ENCODE measurements at regions not wholly inside any gene's neighbourhood (a gene's known extent, or its start where the extent isn't known, plus 50 kb on each side); places are given as distances from the start of the nearest gene placed in this dataset.

DNA sequence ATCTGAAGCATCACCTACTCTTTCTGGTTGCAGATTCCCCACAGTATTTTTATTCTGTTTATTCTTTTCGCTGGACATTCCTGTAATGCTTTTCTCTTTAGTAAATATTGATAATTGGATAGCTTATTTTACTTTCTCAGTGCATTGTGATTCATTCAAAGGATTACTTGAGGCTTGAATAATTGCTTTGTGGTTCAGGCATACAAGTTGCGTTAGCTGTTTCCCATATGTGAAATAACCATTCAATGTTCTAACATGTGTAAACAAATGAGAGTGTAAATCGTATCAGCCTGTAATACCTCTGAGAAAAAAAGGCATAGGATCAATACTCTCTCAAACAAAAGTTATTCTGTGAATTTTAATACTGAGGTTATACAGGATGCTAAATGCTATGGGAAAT is 1004.2 kb upstream of the SEL1L start:
- no peak overlapping the region for H3K27ac ChIP-seq (ENCODE audit: low read depth, low read length)
- H3K9ac ChIP-seq (ENCODE audit: low read length in 5 of 5), result no peak overlapping the region
- no peaks in the 10 kb centered on the region for H3K36me3 ChIP-seq (ENCODE audit: control insufficient read depth in 5 of 5, insufficient read depth in 5 of 5, low read length in 5 of 5)
- no peak overlapping the region for H3K4me3 ChIP-seq (ENCODE audit: low read depth in 1 of 5, low read length in 5 of 5)
- no peaks in the 10 kb centered on the region for H3K27me3 ChIP-seq (ENCODE audit: control insufficient read depth in 5 of 5, insufficient read depth in 4 of 5, low read length in 5 of 5)
- H3K9me3 ChIP-seq (ENCODE audit: control insufficient read depth in 5 of 5, low read length in 5 of 5), result no peaks in the 10 kb centered on the region
- no peaks in the 10 kb centered on the region for H3K4me1 ChIP-seq (ENCODE audit: control insufficient read depth in 5 of 5, insufficient read depth in 5 of 5, low read length in 5 of 5)

- no peak overlapping the region for H3K27ac ChIP-seq (ENCODE audit: low read depth, low read length)
- H3K9me3 ChIP-seq (ENCODE audit: control insufficient read depth in 5 of 5, low read length in 5 of 5), result no peaks in the 10 kb centered on the region
- H3K4me3 ChIP-seq (ENCODE audit: low read depth in 1 of 5, low read length in 5 of 5), result no peak overlapping the region
- H3K27me3 ChIP-seq (ENCODE audit: control insufficient read depth in 5 of 5, insufficient read depth in 4 of 5, low read length in 5 of 5), result no peaks in the 10 kb centered on the region
- no peaks in the 10 kb centered on the region for H3K4me1 ChIP-seq (ENCODE audit: control insufficient read depth in 5 of 5, insufficient read depth in 5 of 5, low read length in 5 of 5)
- H3K36me3 ChIP-seq (ENCODE audit: control insufficient read depth in 5 of 5, insufficient read depth in 5 of 5, low read length in 5 of 5), result no peaks in the 10 kb centered on the region
- H3K9ac ChIP-seq (ENCODE audit: low read length in 5 of 5), result no peak overlapping the region
These were observed 1012.7 kb upstream of the SEL1L start for GRCh38 chr14:82546401-82546800.

- H3K27me3 ChIP-seq (ENCODE audit: control insufficient read depth in 5 of 5, insufficient read depth in 4 of 5, low read length in 5 of 5), result no peaks in the 10 kb centered on the region
- H3K9ac ChIP-seq (ENCODE audit: low read length in 5 of 5), result no peak overlapping the region
- H3K27ac ChIP-seq (ENCODE audit: low read depth, low read length), result no peak overlapping the region
- H3K9me3 ChIP-seq (ENCODE audit: control insufficient read depth in 5 of 5, low read length in 5 of 5), result no peaks in the 10 kb centered on the region
- H3K4me3 ChIP-seq (ENCODE audit: low read depth in 1 of 5, low read length in 5 of 5), result no peak overlapping the region
- no peaks in the 10 kb centered on the region for H3K4me1 ChIP-seq (ENCODE audit: control insufficient read depth in 5 of 5, insufficient read depth in 5 of 5, low read length in 5 of 5)
- H3K36me3 ChIP-seq (ENCODE audit: control insufficient read depth in 5 of 5, insufficient read depth in 5 of 5, low read length in 5 of 5), result no peaks in the 10 kb centered on the region
These were observed 1015.8 kb upstream of the SEL1L start for GRCh38 chr14:82549306-82549990.

GRCh38 chr14:82562881-82563280 is 1029.2 kb upstream of the SEL1L start:
- no peaks in the 10 kb centered on the region for H3K27me3 ChIP-seq (ENCODE audit: control insufficient read depth in 5 of 5, insufficient read depth in 4 of 5, low read length in 5 of 5)
- H3K36me3 ChIP-seq (ENCODE audit: control insufficient read depth in 5 of 5, insufficient read depth in 5 of 5, low read length in 5 of 5), result no peaks in the 10 kb centered on the region
- H3K4me3 ChIP-seq (ENCODE audit: low read depth in 1 of 5, low read length in 5 of 5), result no peak overlapping the region
- H3K9me3 ChIP-seq (ENCODE audit: control insufficient read depth in 5 of 5, low read length in 5 of 5), result no peaks in the 10 kb centered on the region
- H3K9ac ChIP-seq (ENCODE audit: low read length in 5 of 5), result no peak overlapping the region
- no peak overlapping the region for H3K27ac ChIP-seq (ENCODE audit: low read depth, low read length)
- peaks cover 0 to 4% (median 3%) of the 10 kb centered on the region in 5 donors for H3K4me1 ChIP-seq (ENCODE audit: control insufficient read depth in 5 of 5, insufficient read depth in 5 of 5, low read length in 5 of 5)

GRCh38 chr14:82565825-82566224 is 1032.2 kb upstream of the SEL1L start:
- no peaks in the 10 kb centered on the region for H3K36me3 ChIP-seq (ENCODE audit: control insufficient read depth in 5 of 5, insufficient read depth in 5 of 5, low read length in 5 of 5)
- no peaks in the 10 kb centered on the region for H3K27me3 ChIP-seq (ENCODE audit: control insufficient read depth in 5 of 5, insufficient read depth in 4 of 5, low read length in 5 of 5)
- H3K4me3 ChIP-seq (ENCODE audit: low read depth in 1 of 5, low read length in 5 of 5), result no peak overlapping the region
- no peak overlapping the region for H3K9ac ChIP-seq (ENCODE audit: low read length in 5 of 5)
- no peak overlapping the region for H3K27ac ChIP-seq (ENCODE audit: low read depth, low read length)
- peaks cover 0 to 5% (median 3%) of the 10 kb centered on the region in 5 donors for H3K4me1 ChIP-seq (ENCODE audit: control insufficient read depth in 5 of 5, insufficient read depth in 5 of 5, low read length in 5 of 5)
- H3K9me3 ChIP-seq (ENCODE audit: control insufficient read depth in 5 of 5, low read length in 5 of 5), result no peaks in the 10 kb centered on the region

GRCh38 chr14:82587226-82587625 is 1053.6 kb upstream of the SEL1L start:
- Histone ChIP-seq H3K36me3 (ENCODE audit: control insufficient read depth in 5 of 5, insufficient read depth in 5 of 5, low read length in 5 of 5) (no peaks in the 10 kb centered on the region), H3K27me3 (ENCODE audit: control insufficient read depth in 5 of 5, insufficient read depth in 4 of 5, low read length in 5 of 5) (no peaks in the 10 kb centered on the region), H3K9ac (ENCODE audit: low read length in 5 of 5) (no peak overlapping the region), H3K9me3 (ENCODE audit: control insufficient read depth in 5 of 5, low read length in 5 of 5) (no peaks in the 10 kb centered on the region), H3K4me3 (ENCODE audit: low read depth in 1 of 5, low read length in 5 of 5) (no peak overlapping the region), H3K4me1 (ENCODE audit: control insufficient read depth in 5 of 5, insufficient read depth in 5 of 5, low read length in 5 of 5) (peaks cover 0 to 2% (median 0%) of the 10 kb centered on the region in 5 donors), H3K27ac (ENCODE audit: low read depth, low read length) (no peak overlapping the region)

DNA sequence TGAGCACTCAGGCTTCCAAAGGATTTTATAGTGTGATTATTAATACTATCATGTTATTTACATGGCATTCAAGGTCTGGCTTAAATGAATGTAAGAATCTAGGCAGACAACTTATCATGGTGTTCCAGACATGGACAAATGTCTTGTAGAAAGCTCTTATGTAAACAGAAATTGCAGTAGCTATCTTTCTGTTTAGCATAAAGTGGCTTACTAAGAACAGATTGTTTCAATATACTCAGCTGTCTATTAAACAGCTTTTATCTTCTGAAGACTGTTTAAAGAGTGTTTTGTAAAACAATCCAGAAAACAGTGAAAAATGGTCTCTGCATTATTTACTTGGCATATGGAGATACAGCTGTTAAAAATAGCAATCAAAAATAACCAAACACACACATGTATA is 1061.8 kb upstream of the SEL1L start:
- H3K9me3 ChIP-seq (ENCODE audit: control insufficient read depth in 5 of 5, low read length in 5 of 5), result peaks cover 0 to 4% (median 0%) of the 10 kb centered on the region in 5 donors
- no peak overlapping the region for H3K9ac ChIP-seq (ENCODE audit: low read length in 5 of 5)
- peaks cover 0 to 12% (median 0%) of the 10 kb centered on the region in 5 donors for H3K4me1 ChIP-seq (ENCODE audit: control insufficient read depth in 5 of 5, insufficient read depth in 5 of 5, low read length in 5 of 5)
- no peak overlapping the region for H3K27ac ChIP-seq (ENCODE audit: low read depth, low read length)
- no peaks in the 10 kb centered on the region for H3K27me3 ChIP-seq (ENCODE audit: control insufficient read depth in 5 of 5, insufficient read depth in 4 of 5, low read length in 5 of 5)
- no peak overlapping the region for H3K4me3 ChIP-seq (ENCODE audit: low read depth in 1 of 5, low read length in 5 of 5)
- H3K36me3 ChIP-seq (ENCODE audit: control insufficient read depth in 5 of 5, insufficient read depth in 5 of 5, low read length in 5 of 5), result no peaks in the 10 kb centered on the region

- Histone ChIP-seq H3K36me3 (ENCODE audit: control insufficient read depth in 5 of 5, insufficient read depth in 5 of 5, low read length in 5 of 5) (no peaks in the 10 kb centered on the region), H3K9me3 (ENCODE audit: control insufficient read depth in 5 of 5, low read length in 5 of 5) (peaks cover 0 to 4% (median 0%) of the 10 kb centered on the region in 5 donors), H3K27me3 (ENCODE audit: control insufficient read depth in 5 of 5, insufficient read depth in 4 of 5, low read length in 5 of 5) (no peaks in the 10 kb centered on the region), H3K27ac (ENCODE audit: low read depth, low read length) (no peak overlapping the region), H3K4me1 (ENCODE audit: control insufficient read depth in 5 of 5, insufficient read depth in 5 of 5, low read length in 5 of 5) (no peaks in the 10 kb centered on the region), H3K9ac (ENCODE audit: low read length in 5 of 5) (no peak overlapping the region), H3K4me3 (ENCODE audit: low read depth in 1 of 5, low read length in 5 of 5) (no peak overlapping the region)
These were observed 1069.1 kb upstream of the SEL1L start for GRCh38 chr14:82602794-82603193.

DNA sequence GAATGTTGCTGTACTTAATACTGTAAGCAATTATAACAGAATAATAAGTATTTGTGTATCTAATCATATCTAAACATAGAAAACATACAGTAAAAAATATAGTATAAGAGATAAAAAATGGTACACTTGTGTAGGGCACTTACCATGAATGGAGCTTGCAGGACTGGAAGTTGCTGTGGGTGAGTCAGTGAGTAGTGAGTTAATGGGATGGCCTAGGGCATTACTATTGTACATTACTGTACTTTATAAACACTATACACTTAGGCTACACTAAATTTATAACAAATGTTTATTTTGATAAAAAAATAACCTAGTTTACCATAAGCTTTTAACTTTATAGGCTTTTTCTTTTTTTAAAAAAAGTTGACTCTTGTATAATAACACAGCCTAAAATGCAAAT is 1071.2 kb upstream of the SEL1L start:
- Histone ChIP-seq H3K9me3 (ENCODE audit: control insufficient read depth in 5 of 5, low read length in 5 of 5) (no peaks in the 10 kb centered on the region), H3K4me1 (ENCODE audit: control insufficient read depth in 5 of 5, insufficient read depth in 5 of 5, low read length in 5 of 5) (no peaks in the 10 kb centered on the region), H3K27me3 (ENCODE audit: control insufficient read depth in 5 of 5, insufficient read depth in 4 of 5, low read length in 5 of 5) (no peaks in the 10 kb centered on the region), H3K27ac (ENCODE audit: low read depth, low read length) (no peak overlapping the region), H3K9ac (ENCODE audit: low read length in 5 of 5) (no peak overlapping the region), H3K4me3 (ENCODE audit: low read depth in 1 of 5, low read length in 5 of 5) (no peak overlapping the region), H3K36me3 (ENCODE audit: control insufficient read depth in 5 of 5, insufficient read depth in 5 of 5, low read length in 5 of 5) (no peaks in the 10 kb centered on the region)

DNA sequence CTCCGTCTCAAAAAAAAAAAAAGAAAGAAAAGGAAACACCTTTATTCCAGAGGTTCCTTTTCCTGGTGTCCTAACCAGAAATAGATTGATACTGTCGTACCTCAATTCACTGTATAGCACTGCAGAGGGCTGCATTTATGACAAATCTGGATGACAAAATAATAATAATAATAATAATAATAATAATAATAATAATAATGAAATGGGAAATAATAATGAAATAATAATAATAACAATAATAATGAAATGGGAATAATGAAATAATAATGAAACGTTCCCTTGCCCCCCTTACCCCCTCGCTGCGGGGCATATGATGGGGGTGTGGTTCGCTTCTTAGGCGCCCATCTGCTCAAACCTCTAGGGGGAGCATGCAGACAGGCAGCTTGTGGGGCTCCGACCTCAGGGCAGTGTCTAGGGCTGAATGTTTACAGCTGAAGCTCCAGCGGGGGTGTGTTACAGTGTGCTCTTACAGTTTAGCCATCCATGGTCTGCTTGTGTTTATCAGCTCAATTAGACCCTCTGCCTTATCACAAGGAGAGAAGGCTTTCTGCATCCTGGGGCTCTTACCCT is 1088.3 kb upstream of the SEL1L start:
- Histone ChIP-seq H3K27me3 (ENCODE audit: control insufficient read depth in 5 of 5, insufficient read depth in 4 of 5, low read length in 5 of 5) (no peaks in the 10 kb centered on the region), H3K27ac (ENCODE audit: low read depth, low read length) (no peak overlapping the region), H3K4me1 (ENCODE audit: control insufficient read depth in 5 of 5, insufficient read depth in 5 of 5, low read length in 5 of 5) (no peaks in the 10 kb centered on the region), H3K9ac (ENCODE audit: low read length in 5 of 5) (no peak overlapping the region), H3K4me3 (ENCODE audit: low read depth in 1 of 5, low read length in 5 of 5) (no peak overlapping the region), H3K9me3 (ENCODE audit: control insufficient read depth in 5 of 5, low read length in 5 of 5) (peaks cover 0 to 3% (median 0%) of the 10 kb centered on the region in 5 donors), H3K36me3 (ENCODE audit: control insufficient read depth in 5 of 5, insufficient read depth in 5 of 5, low read length in 5 of 5) (no peaks in the 10 kb centered on the region)
